K562 (cell line): ENCODE measurements at regions not wholly inside any gene's neighbourhood (a gene's known extent, or its start where the extent isn't known, plus 50 kb on each side); places are given as distances from the start of the nearest gene placed in this dataset.

Experiments
- ATAC-seq: fragments of 200-7000 bp; cut with Tn5 transposase; 3 replicates; pipeline ENCODE4 v1.9.1; 2020; ENCODE audit warnings: moderate library complexity
- BruUV-seq: library from RNA; stranded (reverse); fragments of 400-500 nt; replicated peaks from 2 replicates; lab custom pipeline; 2021; lab: Mats Ljungman, UMichigan
- CTCF ChIA-PET: fragments of 300-600 bp; formaldehyde crosslinking; extraction: SDS; loops from one replicate; lab custom pipeline; 2021; ENCODE audit warnings: low intra/inter-chr PET ratio; lab: Yijun Ruan, JAX
- POLR2A ChIA-PET: fragments of 300-600, 350-650 bp; sonication (Branson Sonifier 250); formaldehyde crosslinking; extraction: SDS; loops from one replicate; lab custom pipeline; 2021; ENCODE audit warnings: antibody characterized with exemption, inconsistent platforms; lab: Yijun Ruan, JAX
- DNase-seq, 4 experiments: peaks; one replicate each; pipeline versions ENCODE4 v3.0.0 to v3.0.0-alpha.2; 2011 to 2018; ENCODE audit warnings: low spot score in 3 of 4, mixed read lengths in 3 of 4; ENCODE audit errors: extremely low read depth in 1 of 4
- FAIRE-seq: peaks from 2 replicates; lab custom pipeline; 2011; peaks lifted over from hg19 to GRCh38; lab: Jason Lieb, UNC
- H2AFZ ChIP-seq: 2 replicates; pipeline ENCODE4 v1.6.0; 2011; ENCODE audit warnings: low read depth, low read length, control low read depth, inconsistent platforms
- H3K27ac ChIP-seq: fragments of 200-600 bp; 3 replicates; pipeline ENCODE4 v1.8.0; 2011; ENCODE audit warnings: low read depth, mild to moderate bottlenecking, control low read depth, inconsistent platforms, low read length, moderate library complexity, mixed read lengths; ENCODE audit errors: extremely low read depth
- H3K27me3 ChIP-seq, 2 experiments: fragments of 300-600 bp in 1 of 2; 2 replicates in 1 of 2; 3 replicates in 1 of 2; pipeline versions ENCODE4 v1.6.0 to v1.8.0; 2011; ENCODE audit warnings: inconsistent platforms in 2 of 2, low read length in 2 of 2, mild to moderate bottlenecking in 1 of 2, mixed read lengths in 1 of 2, moderate library complexity in 1 of 2; ENCODE audit not compliant: control insufficient read depth in 2 of 2, insufficient read depth in 2 of 2
- H3K36me3 ChIP-seq: fragments of 300-600 bp; 3 replicates; pipeline ENCODE4 v1.8.0; 2011; ENCODE audit warnings: mild to moderate bottlenecking, low read length, inconsistent platforms; ENCODE audit not compliant: control insufficient read depth, insufficient read depth
- H3K4me1 ChIP-seq, 2 experiments: fragments of 200-600 bp in 1 of 2; replicated peaks in 1 of 2; 2 replicates in 1 of 2; 3 replicates in 1 of 2; pipeline versions ENCODE4 v1.5.1 to v1.8.0; 2011; ENCODE audit warnings: inconsistent platforms in 2 of 2, low read length in 2 of 2, mild to moderate bottlenecking in 1 of 2, mixed read lengths in 1 of 2, moderate library complexity in 1 of 2; ENCODE audit not compliant: control insufficient read depth in 2 of 2, insufficient read depth in 2 of 2
- H3K4me2 ChIP-seq: 2 replicates; pipeline ENCODE4 v1.6.1; 2011; ENCODE audit warnings: low read length, control low read depth, inconsistent platforms, mixed read lengths; ENCODE audit not compliant: insufficient read depth
- H3K4me3 ChIP-seq: fragments of 200-600 bp; sonication (generic), shearing (Covaris generic); 2 replicates; pipeline ENCODE4 v1.5.1; 2016; ENCODE audit warnings: control low read depth, inconsistent platforms
- H3K79me2 ChIP-seq: fragments of 200-600 bp; 3 replicates; pipeline ENCODE4 v1.8.0; 2011; ENCODE audit warnings: low read length, inconsistent platforms; ENCODE audit not compliant: control insufficient read depth, insufficient read depth
- H3K9ac ChIP-seq, 2 experiments: 2 replicates each; pipeline versions ENCODE4 v1.6.0 to v1.6.1; 2011; ENCODE audit warnings: low read depth in 2 of 2, low read length in 2 of 2, control low read depth in 1 of 2, inconsistent platforms in 1 of 2, mild to moderate bottlenecking in 1 of 2, mixed read lengths in 1 of 2; ENCODE audit not compliant: insufficient read depth in 1 of 2
- H3K9me1 ChIP-seq: one replicate; pipeline ENCODE4 v1.6.0; 2011; ENCODE audit warnings: inconsistent platforms, mild to moderate bottlenecking, low read length, moderate library complexity; ENCODE audit not compliant: control insufficient read depth, insufficient read depth
- H3K9me3 ChIP-seq: replicated peaks from 2 replicates; pipeline ENCODE4 v1.5.1; 2011; ENCODE audit warnings: low read depth, low read length, inconsistent platforms; ENCODE audit not compliant: control insufficient read depth, insufficient read depth
- H4K20me1 ChIP-seq: replicated peaks from 2 replicates; pipeline ENCODE4 v1.6.1; 2011; ENCODE audit warnings: low read length, inconsistent platforms, mixed read lengths; ENCODE audit not compliant: control insufficient read depth, insufficient read depth
- BRF1 ChIP-seq: IDR thresholded peaks from 3 replicates; pipeline ENCODE4 v1.6.1; 2011; ENCODE audit warnings: borderline replicate concordance, mild to moderate bottlenecking; ENCODE audit not compliant: insufficient read length; ENCODE audit errors: extremely low read depth
- CEBPB ChIP-seq: fragments of 450-650 bp; IDR thresholded peaks from 2 replicates; pipeline ENCODE4 v1.6.1; 2016; ENCODE audit warnings: missing genetic modification characterization, missing compliant biosample characterization
- DDX20 ChIP-seq: fragments of 450-650 bp; IDR thresholded peaks from 2 replicates; pipeline ENCODE4 v1.6.1; 2016; ENCODE audit warnings: missing genetic modification characterization, low read depth, mild to moderate bottlenecking, missing compliant biosample characterization, moderate library complexity
- HES1 ChIP-seq: fragments of 450-650 bp; IDR thresholded peaks from 2 replicates; pipeline ENCODE4 v1.6.1; 2016; ENCODE audit warnings: low read depth, mild to moderate bottlenecking, moderate library complexity
- KLF6 ChIP-seq: fragments of 250-450 bp; sonication (Bioruptor Pico); IDR thresholded peaks from 2 replicates; pipeline ENCODE4 v1.4.0; 2020; ENCODE audit warnings: mild to moderate bottlenecking, moderate library complexity, borderline replicate concordance
- MEF2D ChIP-seq: conservative IDR thresholded peaks from 2 replicates; pipeline ENCODE4 v1.6.1; 2016; ENCODE audit warnings: low read depth, missing genetic modification characterization, missing compliant biosample characterization
- PTRF ChIP-seq: fragments of 450-650 bp; IDR thresholded peaks from 2 replicates; pipeline ENCODE4 v1.6.1; 2016; ENCODE audit warnings: mild to moderate bottlenecking, missing genetic modification characterization, missing compliant biosample characterization
- RFX7 ChIP-seq: fragments of 250-450 bp; sonication (Bioruptor Pico); IDR thresholded peaks from 2 replicates; pipeline ENCODE4 v1.5.1; 2021; ENCODE audit warnings: mild to moderate bottlenecking
- SP2 ChIP-seq: IDR thresholded peaks from 2 replicates; pipeline ENCODE4 v1.6.1; 2011; ENCODE audit warnings: mild to moderate bottlenecking, low read depth, low read length, moderate library complexity; ENCODE audit not compliant: poor library complexity, severe bottlenecking; ENCODE audit errors: extremely low read depth
- SRSF3 ChIP-seq: fragments of 200-400 bp; formaldehyde crosslinking; IDR thresholded peaks from 2 replicates; pipeline ENCODE4 v1.6.1; 2016; ENCODE audit warnings: mild to moderate bottlenecking, low read length, moderate library complexity; ENCODE audit not compliant: insufficient read depth
- ZNF324 ChIP-seq: fragments of 250-450 bp; sonication (Bioruptor Pico); IDR thresholded peaks from 2 replicates; pipeline ENCODE4 v1.4.0; 2020; ENCODE audit warnings: mild to moderate bottlenecking
- WGBS: fragments of 100-300 bp; shearing (Covaris generic); methylation state at CpG from one replicate; pipeline ENCODE4 v1.1.6; 2016; ENCODE audit warnings: low coverage, mixed read lengths; ENCODE audit not compliant: insufficient coverage; ENCODE audit errors: missing lambda C conversion rate; 5-methylcytosine and 5-hydroxymethylcytosine counted together
- in situ Hi-C: fragments of 300-500 bp; cut with MboI; formaldehyde crosslinking; loops from 4 replicates; pipeline ENCODE4 v1.15.0; 2018; ENCODE audit warnings: inconsistent platforms, mixed read lengths
- intact Hi-C: fragments of 100-400 bp; cut with micrococcal nuclease; formaldehyde crosslinking; loops from 2 replicates; pipeline ENCODE4 v1.14.2; 2022

- Histone ChIP-seq H3K79me2 (no peaks in the 10 kb centered on the region), H3K9me3 (no peaks in the 10 kb centered on the region), H3K27me3 (no peaks in the 10 kb centered on the region), H3K4me1 (no peaks in the 10 kb centered on the region), H2AFZ (no peak overlapping the region), H3K27ac (no peak overlapping the region), H3K9ac (no peak overlapping the region), H3K9me1 (no peaks in the 10 kb centered on the region), H3K36me3 (no peaks in the 10 kb centered on the region), H4K20me1 (no peaks in the 10 kb centered on the region), H3K4me2 (no peak overlapping the region), H3K4me3 (no peak overlapping the region)
- DNase-seq: no peak
- in situ Hi-C loops (no loop called here), intact Hi-C loops (no loop called here)
- ChIA-PET POLR2A (no interaction called here), CTCF (no interaction called here)
- TF ChIP-seq BRF1: no peak
- TF ChIP-seq CEBPB: no peak
- no peak for TF ChIP-seq HES1
- TF ChIP-seq PTRF (tag): no peak
- TF ChIP-seq KLF6 (CRISPR knock-in tag): no peak
- no peak for TF ChIP-seq SP2
- TF ChIP-seq ZNF324: no peak
- no peak for TF ChIP-seq DDX20
- no peak for TF ChIP-seq SRSF3
- TF ChIP-seq RFX7 (CRISPR knock-in tag): no peak
- no peak for TF ChIP-seq MEF2D (tag)
- no peak for FAIRE-seq
- BruUV-seq: no TSS peak
- WGBS: 4% methylated on average over 3 of the region's 3 CpGs
- no peak for ATAC-seq
These were observed 238.0 kb downstream of the IRS2 start for GRCh38 chr13:109548374-109548773.
